OCI-LY3 (cell line): ENCODE measurements at regions not wholly inside any gene's neighbourhood (a gene's known extent, or its start where the extent isn't known, plus 50 kb on each side); places are given as distances from the start of the nearest gene placed in this dataset.
"Not testable (repeated sequence)": the region's sequence is repeated elsewhere in the genome, so short reads cannot be mapped to it uniquely, and the experiment has no call there.

Experiments
- H2AFZ ChIP-seq: fragments of 200-600, 300-600 bp; shearing (Covaris generic); 2 replicates; pipeline ENCODE4 v1.6.0; 2014; ENCODE audit warnings: antibody characterized with exemption, low read depth, low read length
- H3K27ac ChIP-seq: fragments of 200-600, 300-600 bp; sonication (generic); 2 replicates; pipeline ENCODE4 v1.5.1; 2014; ENCODE audit warnings: mild to moderate bottlenecking, low read length, moderate library complexity, mixed read lengths
- H3K27me3 ChIP-seq: fragments of 200-600, 300-600 bp; sonication (generic); 2 replicates; pipeline ENCODE4 v1.6.1; 2014; ENCODE audit warnings: low read depth, low read length, mixed read lengths
- H3K36me3 ChIP-seq: fragments of 200-600, 300-600 bp; sonication (generic); replicated peaks from 2 replicates; pipeline ENCODE3; 2014; ENCODE audit warnings: low read depth, low read length, mixed read lengths
- H3K4me1 ChIP-seq: fragments of 300-600, 200-600 bp; sonication (generic); 2 replicates; pipeline ENCODE4 v1.6.1; 2014; ENCODE audit warnings: low read length, mixed read lengths
- H3K4me2 ChIP-seq: fragments of 200-600, 300-600 bp; sonication (generic); 2 replicates; pipeline ENCODE4 v1.6.1; 2014; ENCODE audit warnings: low read length, mixed read lengths
- H3K4me3 ChIP-seq: fragments of 300-600, 200-600 bp; sonication (generic); 2 replicates; pipeline ENCODE4 v1.5.1; 2014; ENCODE audit warnings: antibody characterized with exemption, mild to moderate bottlenecking, low read length, moderate library complexity
- H3K79me2 ChIP-seq: fragments of 300-600, 200-600 bp; shearing (Covaris generic); 2 replicates; pipeline ENCODE4 v1.6.1; 2014; ENCODE audit warnings: mild to moderate bottlenecking, low read length, mixed read lengths
- H3K9ac ChIP-seq: fragments of 300-600, 200-600 bp; shearing (Covaris generic); 2 replicates; pipeline ENCODE4 v1.6.0; 2014; ENCODE audit warnings: mild to moderate bottlenecking, low read length, moderate library complexity
- H3K9me3 ChIP-seq: fragments of 200-600, 300-600 bp; shearing (Covaris generic); 2 replicates; pipeline ENCODE4 v1.6.1; 2014; ENCODE audit warnings: low read length, mixed read lengths; ENCODE audit not compliant: insufficient read depth
- H4K20me1 ChIP-seq: fragments of 200-600, 300-600 bp; sonication (generic); 2 replicates; pipeline ENCODE4 v1.6.1; 2016; ENCODE audit warnings: low read length, mixed read lengths; ENCODE audit not compliant: insufficient read depth
- EZH2phosphoT487 ChIP-seq: fragments of 200-600 bp; shearing (Covaris generic); IDR thresholded peaks from 2 replicates; pipeline ENCODE4 v1.6.1; 2018; ENCODE audit warnings: antibody characterized with exemption, mixed run types, low read depth
- TF ChIP-seq, protein P1 (sequence below): fragments of 200-600, 300-600 bp; sonication (generic); IDR thresholded peaks from 2 replicates; pipeline ENCODE4 v1.5.1; 2014; ENCODE audit warnings: antibody characterized with exemption, low read length, low read depth

DNA sequence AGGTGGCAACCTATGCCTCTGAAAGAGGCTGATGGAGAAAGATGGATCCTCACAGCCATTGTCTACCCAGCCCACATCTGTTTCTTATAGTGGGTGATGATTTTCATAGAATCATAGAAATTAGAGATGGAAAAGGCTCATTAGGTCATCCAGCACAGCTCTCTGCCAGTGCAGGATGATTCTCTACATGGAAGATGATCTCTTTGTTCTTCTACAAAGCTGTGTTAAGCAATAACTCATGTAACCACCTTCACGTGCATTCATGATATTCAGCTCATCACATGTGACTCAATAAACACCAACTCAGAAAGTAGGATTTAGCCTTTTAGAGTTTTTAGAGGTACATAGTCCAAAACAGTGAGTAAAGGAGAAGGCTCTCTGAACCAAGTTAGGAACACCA lies 539.4 kb upstream of the ID2 start:
- Histone ChIP-seq H4K20me1 (no peaks in the 10 kb centered on the region), H3K9me3 (no peaks in the 10 kb centered on the region), H2AFZ (no peak overlapping the region), H3K4me1 (peaks cover 16% of the 10 kb centered on the region), H3K9ac (no peak overlapping the region), H3K27me3 (no peaks in the 10 kb centered on the region), H3K4me3 (no peak overlapping the region), H3K36me3 (no peaks in the 10 kb centered on the region), H3K4me2 (no peak overlapping the region), H3K79me2 (no peaks in the 10 kb centered on the region), H3K27ac (no peak overlapping the region)
- TF ChIP-seq, protein P1, sequence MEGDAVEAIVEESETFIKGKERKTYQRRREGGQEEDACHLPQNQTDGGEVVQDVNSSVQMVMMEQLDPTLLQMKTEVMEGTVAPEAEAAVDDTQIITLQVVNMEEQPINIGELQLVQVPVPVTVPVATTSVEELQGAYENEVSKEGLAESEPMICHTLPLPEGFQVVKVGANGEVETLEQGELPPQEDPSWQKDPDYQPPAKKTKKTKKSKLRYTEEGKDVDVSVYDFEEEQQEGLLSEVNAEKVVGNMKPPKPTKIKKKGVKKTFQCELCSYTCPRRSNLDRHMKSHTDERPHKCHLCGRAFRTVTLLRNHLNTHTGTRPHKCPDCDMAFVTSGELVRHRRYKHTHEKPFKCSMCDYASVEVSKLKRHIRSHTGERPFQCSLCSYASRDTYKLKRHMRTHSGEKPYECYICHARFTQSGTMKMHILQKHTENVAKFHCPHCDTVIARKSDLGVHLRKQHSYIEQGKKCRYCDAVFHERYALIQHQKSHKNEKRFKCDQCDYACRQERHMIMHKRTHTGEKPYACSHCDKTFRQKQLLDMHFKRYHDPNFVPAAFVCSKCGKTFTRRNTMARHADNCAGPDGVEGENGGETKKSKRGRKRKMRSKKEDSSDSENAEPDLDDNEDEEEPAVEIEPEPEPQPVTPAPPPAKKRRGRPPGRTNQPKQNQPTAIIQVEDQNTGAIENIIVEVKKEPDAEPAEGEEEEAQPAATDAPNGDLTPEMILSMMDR, result no peak
- no peak for TF ChIP-seq EZH2phosphoT487

DNA sequence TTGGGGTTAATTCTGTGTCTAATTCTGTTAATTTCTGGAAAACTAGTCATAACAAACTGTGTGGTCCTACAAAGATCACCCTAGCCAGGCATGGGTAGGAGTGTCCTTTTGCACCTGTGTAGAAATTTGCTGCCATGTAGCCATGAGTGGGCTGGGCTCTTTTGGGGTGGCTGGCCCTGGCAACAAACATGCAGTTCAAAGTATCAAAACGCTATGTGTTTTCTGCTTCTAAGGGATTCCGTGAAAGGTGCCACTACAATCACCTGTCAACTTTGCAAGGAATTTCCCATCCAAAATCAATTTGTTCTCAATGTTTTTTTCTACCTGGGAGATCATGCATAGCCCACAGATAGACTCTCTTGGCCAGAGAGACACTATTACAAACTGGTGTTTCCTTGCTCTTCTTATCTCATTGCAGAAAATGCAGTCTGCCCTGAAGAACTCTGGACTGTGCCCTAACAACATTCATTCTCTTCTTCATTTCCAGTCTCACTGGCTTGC lies 537.7 kb upstream of the ID2 start:
- H3K79me2 ChIP-seq, result no peaks in the 10 kb centered on the region
- H2AFZ ChIP-seq, result no peak overlapping the region
- no peak overlapping the region for H3K27ac ChIP-seq
- no peaks in the 10 kb centered on the region for H3K36me3 ChIP-seq
- no peaks in the 10 kb centered on the region for H3K9me3 ChIP-seq
- H3K9ac ChIP-seq, result no peak overlapping the region
- no peaks in the 10 kb centered on the region for H4K20me1 ChIP-seq
- H3K4me2 ChIP-seq, result no peak overlapping the region
- H3K27me3 ChIP-seq, result no peaks in the 10 kb centered on the region
- H3K4me1 ChIP-seq, result peaks cover 16% of the 10 kb centered on the region
- TF ChIP-seq EZH2phosphoT487, result no peak
- TF ChIP-seq, protein P1, result no peak
- H3K4me3 ChIP-seq, result no peak overlapping the region

DNA sequence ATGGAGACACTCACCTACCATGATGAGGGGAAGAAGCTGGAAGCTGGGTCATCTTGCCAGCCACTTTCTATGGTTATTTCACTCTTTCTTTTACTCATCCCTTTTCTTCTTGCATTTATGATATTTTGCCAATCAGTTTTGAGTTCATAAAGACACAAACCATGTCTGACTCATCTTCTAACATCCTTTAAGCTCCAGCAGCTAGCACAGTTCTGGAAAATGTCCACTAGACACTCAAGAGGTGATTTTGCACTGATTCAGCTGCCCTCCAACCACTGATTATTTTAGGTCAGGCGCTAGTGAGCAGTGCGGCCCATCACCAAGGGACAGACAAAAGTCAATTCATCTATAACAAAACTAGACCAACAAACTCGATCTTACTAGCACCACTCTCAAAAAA lies 537.1 kb upstream of the ID2 start:
- H3K27me3 ChIP-seq, result no peaks in the 10 kb centered on the region
- peak overlapping the region; percentile 24; the same call in 1 of the 2 replicates for H3K4me2 ChIP-seq
- H3K27ac ChIP-seq, result peak overlapping the region; percentile 39; the same call in 1 of the 2 replicates
- H4K20me1 ChIP-seq, result no peaks in the 10 kb centered on the region
- H3K9ac ChIP-seq, result no peak overlapping the region
- TF ChIP-seq EZH2phosphoT487, result no peak
- TF ChIP-seq, protein P1, result no peak
- H2AFZ ChIP-seq, result no peak overlapping the region
- H3K4me3 ChIP-seq, result peak overlapping the region; percentile 20; the same call in 1 of the 2 replicates
- no peaks in the 10 kb centered on the region for H3K36me3 ChIP-seq
- H3K4me1 ChIP-seq, result peaks cover 16% of the 10 kb centered on the region
- no peaks in the 10 kb centered on the region for H3K9me3 ChIP-seq
- no peaks in the 10 kb centered on the region for H3K79me2 ChIP-seq

DNA sequence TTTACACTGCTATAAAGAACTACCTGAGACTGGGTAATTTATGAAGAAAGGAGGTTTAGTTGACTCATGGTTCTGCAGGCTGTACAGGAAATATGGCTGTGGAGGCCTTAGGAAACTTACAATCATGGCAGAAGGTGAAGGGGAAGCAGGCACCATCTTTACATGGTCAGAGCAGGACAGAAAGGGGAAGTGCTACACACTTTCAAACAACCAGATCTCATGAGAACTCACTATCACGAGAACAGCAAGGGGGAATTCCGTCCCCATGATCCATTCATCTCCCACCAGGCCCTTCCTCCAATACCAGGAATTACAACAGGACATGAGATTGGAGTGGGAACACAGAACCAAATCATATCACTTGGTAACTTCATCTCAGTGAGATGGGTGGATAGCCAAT lies 536.5 kb upstream of the ID2 start:
- H3K4me3 ChIP-seq, result peak overlapping the region; percentile 20; the same call in 1 of the 2 replicates
- H3K36me3 ChIP-seq, H3K9me3 ChIP-seq, H4K20me1 ChIP-seq, H3K9ac ChIP-seq, H3K27me3 ChIP-seq, H3K79me2 ChIP-seq: not testable (repeated sequence)
- peaks cover 16% of the 10 kb centered on the region for H3K4me1 ChIP-seq
- peak overlapping the region; percentile 24 for H3K4me2 ChIP-seq
- peak overlapping the region; percentile 39 for H3K27ac ChIP-seq
- peak overlapping the region; percentile 68; the same call in 1 of the 2 replicates for H2AFZ ChIP-seq
